ENCODE measurements at regions not wholly inside any gene's neighbourhood (a gene's known extent, or its start where the extent isn't known, plus 50 kb on each side); places are given as distances from the start of the nearest gene placed in this dataset.

- DNase-seq (ENCODE audit: low spot score), result no peak
These were observed 593.9 kb downstream of the TUSC7 start for GRCh38 chr3:117303443-117303842.

- DNase-seq (ENCODE audit: low spot score), result no peak
These were observed 595.1 kb downstream of the TUSC7 start for GRCh38 chr3:117304681-117305080.

- DNase-seq (ENCODE audit: low spot score), result no peak
These were observed 596.1 kb downstream of the TUSC7 start for GRCh38 chr3:117305681-117306080.

- DNase-seq (ENCODE audit: low spot score), result no peak
These were observed 596.7 kb downstream of the TUSC7 start for GRCh38 chr3:117306299-117306698.

- no peak for DNase-seq (ENCODE audit: low spot score)
These were observed 598.8 kb downstream of the TUSC7 start for GRCh38 chr3:117308353-117308752.

- no peak for DNase-seq (ENCODE audit: low spot score)
These were observed 599.2 kb downstream of the TUSC7 start for GRCh38 chr3:117308756-117309155.

GRCh38 chr3:117310536-117310935, 601.0 kb downstream of the TUSC7 start:
- no peak for DNase-seq (ENCODE audit: low spot score)

GRCh38 chr3:117314441-117315150, 605.0 kb downstream of the TUSC7 start:
- DNase-seq (ENCODE audit: low spot score), result no peak

GRCh38 chr3:117322866-117323265, 613.3 kb downstream of the TUSC7 start:
- peak; percentile 59 for DNase-seq (ENCODE audit: low spot score)

GRCh38 chr3:117346901-117347300, 637.3 kb downstream of the TUSC7 start:
- DNase-seq (ENCODE audit: low spot score), result no peak

- no peak for DNase-seq (ENCODE audit: low spot score)
These were observed 639.3 kb downstream of the TUSC7 start for GRCh38 chr3:117348884-117349283.

- no peak for DNase-seq (ENCODE audit: low spot score)
These were observed 640.0 kb downstream of the TUSC7 start for GRCh38 chr3:117349566-117349965.

GRCh38 chr3:117350371-117350770, 640.8 kb downstream of the TUSC7 start:
- no peak for DNase-seq (ENCODE audit: low spot score)

- DNase-seq (ENCODE audit: low spot score), result peak; percentile 50
These were observed 646.0 kb downstream of the TUSC7 start for GRCh38 chr3:117355566-117355965.

- peak; percentile 20 for DNase-seq (ENCODE audit: low spot score)
These were observed 646.6 kb downstream of the TUSC7 start for GRCh38 chr3:117356091-117356705.

GRCh38 chr3:117358717-117359314, 649.2 kb downstream of the TUSC7 start:
- DNase-seq (ENCODE audit: low spot score), result peak; percentile 8

GRCh38 chr3:117366574-117366973, 657.0 kb downstream of the TUSC7 start:
- no peak for DNase-seq (ENCODE audit: low spot score)

GRCh38 chr3:117367861-117368260, 658.3 kb downstream of the TUSC7 start:
- no peak for DNase-seq (ENCODE audit: low spot score)

- DNase-seq (ENCODE audit: low spot score), result no peak
These were observed 671.1 kb downstream of the TUSC7 start for GRCh38 chr3:117380631-117381030.

GRCh38 chr3:117393119-117393518, 683.5 kb downstream of the TUSC7 start:
- DNase-seq (ENCODE audit: low spot score), result no peak

GRCh38 chr3:117398141-117398899, 688.7 kb downstream of the TUSC7 start:
- peak; percentile 24 for DNase-seq (ENCODE audit: low spot score)

- DNase-seq (ENCODE audit: low spot score), result peak; percentile 15
These were observed 689.9 kb downstream of the TUSC7 start for GRCh38 chr3:117399311-117400078.

Measured in iPS-NIHi11 (cell line).